Anterior cingulate cortex (tissue), 58 donors: ENCODE measurements at regions not wholly inside any gene's neighbourhood (a gene's known extent, or its start where the extent isn't known, plus 50 kb on each side); places are given as distances from the start of the nearest gene placed in this dataset.

Experiments
- DNase-seq, 58 donors: peaks; one replicate each; lab custom pipeline; 2025; lab: John Stamatoyannopoulos, UW

GRCh38 chr7:18302097-18302496, 193.5 kb upstream of the HDAC9 start:
- no peak for DNase-seq

GRCh38 chr7:18305866-18306265, 189.7 kb upstream of the HDAC9 start:
- no peak for DNase-seq

- no peak for DNase-seq
Observed at GRCh38 chr7:18306696-18307095, 188.9 kb upstream of the HDAC9 start.

GRCh38 chr7:18308938-18309337, 186.6 kb upstream of the HDAC9 start:
- DNase-seq, result no peak

- no peak for DNase-seq
Observed at GRCh38 chr7:18312482-18312881, 183.1 kb upstream of the HDAC9 start.

GRCh38 chr7:18313965-18314364, 181.6 kb upstream of the HDAC9 start:
- no peak for DNase-seq

GRCh38 chr7:18315241-18315640, 180.3 kb upstream of the HDAC9 start:
- no peak for DNase-seq

- no peak for DNase-seq
Observed at GRCh38 chr7:18317941-18318340, 177.6 kb upstream of the HDAC9 start.

GRCh38 chr7:18320422-18320821, 175.1 kb upstream of the HDAC9 start:
- no peak for DNase-seq

GRCh38 chr7:18320971-18321567, 174.5 kb upstream of the HDAC9 start:
- no peak for DNase-seq

- no peak for DNase-seq
Observed at GRCh38 chr7:18330548-18330947, 165.0 kb upstream of the HDAC9 start.

GRCh38 chr7:18336626-18337025, 158.9 kb upstream of the HDAC9 start:
- DNase-seq, result no peak

GRCh38 chr7:18337048-18337809, 158.3 kb upstream of the HDAC9 start:
- DNase-seq, result no peak

- no peak for DNase-seq
Observed at GRCh38 chr7:18338910-18339523, 156.5 kb upstream of the HDAC9 start.

- DNase-seq, result no peak
Observed at GRCh38 chr7:18341756-18342155, 153.8 kb upstream of the HDAC9 start.

GRCh38 chr7:18343047-18343446, 152.5 kb upstream of the HDAC9 start:
- DNase-seq, result no peak

- DNase-seq, result no peak
Observed at GRCh38 chr7:18344536-18344935, 151.0 kb upstream of the HDAC9 start.

GRCh38 chr7:18345641-18346234, 149.8 kb upstream of the HDAC9 start:
- DNase-seq, result peak in 12 of 58 donors; percentile 1 to 60 (median 18)

GRCh38 chr7:18347170-18347569, 148.4 kb upstream of the HDAC9 start:
- no peak for DNase-seq

GRCh38 chr7:18350678-18351077, 144.9 kb upstream of the HDAC9 start:
- DNase-seq, result no peak
